ENCODE measurements at regions not wholly inside any gene's neighbourhood (a gene's known extent, or its start where the extent isn't known, plus 50 kb on each side); places are given as distances from the start of the nearest gene placed in this dataset.

GRCh38 chr17:36844601-36845000, 92.7 kb upstream of the LHX1 start:
- no peak for TF ChIP-seq CTCF (IDR thresholded peaks at IDR 0.05 in 2 of 3, conservative IDR thresholded peaks at IDR 0.05 in 1 of 3; ENCODE audit: borderline replicate concordance in 1 of 3, insufficient read depth in 1 of 3, low read depth in 2 of 3, low read length in 2 of 3)
- TF ChIP-seq RAD21 (IDR thresholded peaks at IDR 0.05; ENCODE audit: low read depth), result no peak
- no peak for TF ChIP-seq EZH2 (IDR thresholded peaks at IDR 0.05)
- no peak for TF ChIP-seq SIN3A (IDR thresholded peaks at IDR 0.05; ENCODE audit: low read depth)
- TF ChIP-seq POLR2AphosphoS5 (IDR thresholded peaks at IDR 0.05; ENCODE audit: low read depth, low read length), result no peak
- TF ChIP-seq FOSL1 (IDR thresholded peaks at IDR 0.05; ENCODE audit: low read depth), result no peak
- TF ChIP-seq MAX (IDR thresholded peaks at IDR 0.05), result no peak
- no peak for TF ChIP-seq ATF3 (IDR thresholded peaks at IDR 0.05)
